ENCODE measurements at regions not wholly inside any gene's neighbourhood (a gene's known extent, or its start where the extent isn't known, plus 50 kb on each side); places are given as distances from the start of the nearest gene placed in this dataset.

- DNase-seq (ENCODE audit: low read depth in 3 of 3, low spot score in 2 of 3) = no peak
Observed at GRCh38 chr3:44013967-44014366, 227.7 kb upstream of the TOPAZ1 start.

GRCh38 chr3:44015170-44015569 is 226.5 kb upstream of the TOPAZ1 start:
- no peak for DNase-seq (ENCODE audit: low read depth in 3 of 3, low spot score in 2 of 3)

GRCh38 chr3:44016818-44017217 is 224.9 kb upstream of the TOPAZ1 start:
- DNase-seq (ENCODE audit: low read depth in 3 of 3, low spot score in 2 of 3) = no peak

- no peak for DNase-seq (ENCODE audit: low read depth in 3 of 3, low spot score in 2 of 3)
Observed at GRCh38 chr3:44018926-44019325, 222.8 kb upstream of the TOPAZ1 start.

GRCh38 chr3:44019736-44020135 is 221.9 kb upstream of the TOPAZ1 start:
- DNase-seq (ENCODE audit: low read depth in 3 of 3, low spot score in 2 of 3) = no peak

- DNase-seq (ENCODE audit: low read depth in 3 of 3, low spot score in 2 of 3) = no peak
Observed at GRCh38 chr3:44020143-44020542, 221.5 kb upstream of the TOPAZ1 start.

- DNase-seq (ENCODE audit: low read depth in 3 of 3, low spot score in 2 of 3) = no peak
Observed at GRCh38 chr3:44021651-44022594, 219.8 kb upstream of the TOPAZ1 start.

- DNase-seq (ENCODE audit: low read depth in 3 of 3, low spot score in 2 of 3) = no peak
Observed at GRCh38 chr3:44023961-44024593, 217.6 kb upstream of the TOPAZ1 start.

GRCh38 chr3:44026220-44026865 is 215.3 kb upstream of the TOPAZ1 start:
- DNase-seq (ENCODE audit: low read depth in 3 of 3, low spot score in 2 of 3) = no peak

GRCh38 chr3:44029100-44029499 is 212.6 kb upstream of the TOPAZ1 start:
- DNase-seq (ENCODE audit: low read depth in 3 of 3, low spot score in 2 of 3) = no peak

GRCh38 chr3:44030285-44030684 is 211.4 kb upstream of the TOPAZ1 start:
- no peak for DNase-seq (ENCODE audit: low read depth in 3 of 3, low spot score in 2 of 3)

GRCh38 chr3:44030687-44031305 is 210.9 kb upstream of the TOPAZ1 start:
- DNase-seq (ENCODE audit: low read depth in 3 of 3, low spot score in 2 of 3) = no peak

- no peak for DNase-seq (ENCODE audit: low read depth in 3 of 3, low spot score in 2 of 3)
Observed at GRCh38 chr3:44031387-44032380, 210.0 kb upstream of the TOPAZ1 start.

GRCh38 chr3:44032487-44032886 is 209.2 kb upstream of the TOPAZ1 start:
- DNase-seq (ENCODE audit: low read depth in 3 of 3, low spot score in 2 of 3) = no peak

GRCh38 chr3:44033123-44033522 is 208.6 kb upstream of the TOPAZ1 start:
- no peak for DNase-seq (ENCODE audit: low read depth in 3 of 3, low spot score in 2 of 3)

- no peak for DNase-seq (ENCODE audit: low read depth in 3 of 3, low spot score in 2 of 3)
Observed at GRCh38 chr3:44036850-44037249, 204.8 kb upstream of the TOPAZ1 start.

- DNase-seq (ENCODE audit: low read depth in 3 of 3, low spot score in 2 of 3) = no peak
Observed at GRCh38 chr3:44039006-44039405, 202.7 kb upstream of the TOPAZ1 start.

- no peak for DNase-seq (ENCODE audit: low read depth in 3 of 3, low spot score in 2 of 3)
Observed at GRCh38 chr3:44041726-44042125, 200.0 kb upstream of the TOPAZ1 start.

- DNase-seq (ENCODE audit: low read depth in 3 of 3, low spot score in 2 of 3) = no peak
Observed at GRCh38 chr3:44042772-44043171, 198.9 kb upstream of the TOPAZ1 start.
